T47D (cell line): ENCODE measurements at regions not wholly inside any gene's neighbourhood (a gene's known extent, or its start where the extent isn't known, plus 50 kb on each side); places are given as distances from the start of the nearest gene placed in this dataset.
A peak's percentile ranks its signal among the peaks of the same experiment; 100 is the strongest.
"Not testable (repeated sequence)": the region's sequence is repeated elsewhere in the genome, so short reads cannot be mapped to it uniquely, and the experiment has no call there.

Experiments used
- DNase-seq, 2 experiments: peaks; one replicate each; pipeline versions ENCODE4 v3.0.0 to v3.0.0-alpha.2; 2011 to 2012; ENCODE audit warnings: low read depth in 1 of 2, low spot score in 1 of 2
- JUND ChIP-seq: IDR thresholded peaks from 2 replicates; pipeline ENCODE4 v1.6.1; 2012; ENCODE audit warnings: low read depth
- in situ Hi-C: cut with HindIII; loops from 2 replicates; pipeline ENCODE4 v1.10.0; 2016; ENCODE audit warnings: low sequenced_read_pairs, low pct_unique_long_range_greater_than_20kb

- no peak for DNase-seq
- in situ Hi-C loops = no loop called here
- TF ChIP-seq JUND = no peak
Observed at GRCh38 chr5:164319161-164319560, 813.7 kb downstream of the MAT2B start.

- no peak for TF ChIP-seq JUND
- no peak for DNase-seq
- in situ Hi-C loops = no loop called here
Observed at GRCh38 chr5:164324239-164324638, 818.8 kb downstream of the MAT2B start.

- in situ Hi-C loops = no loop called here
- no peak for TF ChIP-seq JUND
Observed at GRCh38 chr5:164326219-164326618, 820.8 kb downstream of the MAT2B start.

DNA sequence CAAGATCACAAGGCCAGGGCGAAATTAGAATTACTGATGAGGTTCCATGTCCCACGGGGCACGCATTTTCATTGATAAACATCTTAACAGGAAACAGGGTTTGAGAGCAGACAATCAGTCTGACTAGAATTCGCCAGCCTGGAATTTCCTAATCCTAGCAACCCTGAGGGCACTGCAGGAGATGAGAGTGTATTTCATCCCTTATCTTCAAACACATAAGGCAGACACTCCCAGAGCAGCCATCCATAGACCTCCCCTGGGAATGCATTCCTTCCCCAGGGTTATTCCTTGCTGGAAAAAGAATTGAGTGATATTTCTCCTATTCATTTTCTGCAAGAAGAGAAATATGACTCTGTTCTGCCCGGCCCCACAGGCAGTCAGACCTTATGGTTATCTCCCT lies 821.7 kb downstream of the MAT2B start:
- in situ Hi-C loops = not testable (repeated sequence)
- peak in 1 of 2 experiments; percentile 44 for DNase-seq

More at GRCh38 chr5:164326219-164326618, 820.8 kb downstream of the MAT2B start:
- peak in 1 of 2 experiments; percentile 23 for DNase-seq

GRCh38 chr5:164332349-164333196 lies 827.2 kb downstream of the MAT2B start:
- no peak for TF ChIP-seq JUND
- no peak for DNase-seq
- in situ Hi-C loops = no loop called here

- DNase-seq = no peak
- in situ Hi-C loops = no loop called here
- TF ChIP-seq JUND = no peak
Observed at GRCh38 chr5:164335837-164336236, 830.4 kb downstream of the MAT2B start.

- DNase-seq = no peak
- in situ Hi-C loops = no loop called here
- TF ChIP-seq JUND = no peak
Observed at GRCh38 chr5:164336276-164336675, 830.9 kb downstream of the MAT2B start.

DNA sequence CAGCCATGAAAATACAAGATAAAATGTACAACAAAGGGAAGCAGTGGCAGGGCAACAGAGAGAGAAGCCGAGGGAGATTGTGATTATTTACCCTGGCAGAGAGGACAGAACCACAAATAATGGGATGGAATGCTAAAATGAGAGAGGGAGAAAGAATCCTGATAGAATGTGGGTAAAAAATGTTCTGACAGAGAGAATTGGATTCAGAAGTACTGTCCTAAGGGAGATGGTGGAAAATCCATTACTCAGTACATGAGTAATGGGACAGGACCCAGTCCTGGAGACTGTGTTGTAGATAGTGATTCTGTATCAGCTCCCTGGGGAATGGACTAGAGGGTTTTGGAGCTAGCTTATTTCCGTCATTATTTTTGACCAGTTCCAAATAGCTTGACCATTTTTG lies 831.5 kb downstream of the MAT2B start:
- no peak for TF ChIP-seq JUND
- no peak for DNase-seq
- in situ Hi-C loops = no loop called here

- peak in 1 of 2 experiments; percentile 44 for DNase-seq
- TF ChIP-seq JUND = no peak
- in situ Hi-C loops = no loop called here
Observed at GRCh38 chr5:164341056-164341619, 835.7 kb downstream of the MAT2B start.

DNA sequence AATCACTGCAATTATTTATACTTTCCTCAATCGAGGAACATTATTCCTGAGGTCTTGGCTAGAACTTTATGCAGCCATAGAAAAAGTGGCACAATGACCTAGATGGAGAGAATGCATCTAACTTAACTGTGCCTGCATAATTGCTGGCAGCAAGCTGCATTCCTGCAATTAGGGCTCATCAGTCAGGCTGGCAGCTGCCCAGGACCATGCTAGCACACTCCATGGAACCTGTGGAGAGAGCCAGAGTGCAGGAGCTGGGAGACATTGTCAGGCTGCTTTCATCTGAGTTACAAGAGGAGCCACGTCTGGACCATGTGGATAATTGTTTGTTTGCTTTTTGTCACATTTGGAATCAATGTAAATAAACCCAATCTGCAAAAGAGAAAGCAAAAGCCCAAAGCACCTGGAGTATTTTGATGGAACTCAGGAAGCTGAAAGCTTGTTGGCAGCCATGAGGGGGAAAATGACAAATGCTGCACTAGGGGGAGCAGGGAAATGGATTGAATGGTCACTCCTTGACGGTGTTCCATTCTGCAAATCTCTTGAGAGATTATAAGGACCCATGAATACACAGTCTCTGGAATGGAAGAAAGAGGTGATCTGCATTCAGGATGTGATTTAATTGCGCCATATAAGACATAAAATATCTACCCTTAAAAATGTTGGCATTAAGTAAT lies 839.9 kb downstream of the MAT2B start:
- peak in 1 of 2 experiments; percentile 22 for DNase-seq
- no peak for TF ChIP-seq JUND

GRCh38 chr5:164345853-164346252 lies 840.4 kb downstream of the MAT2B start:
- in situ Hi-C loops = no loop called here
- no peak for DNase-seq
- no peak for TF ChIP-seq JUND

More for the DNA sequence above, 839.9 kb downstream of the MAT2B start:
- in situ Hi-C loops = no loop called here

- DNase-seq = peak in 1 of 2 experiments; percentile 8
- no peak for TF ChIP-seq JUND
Observed at GRCh38 chr5:164346785-164347630, 841.6 kb downstream of the MAT2B start.

More at GRCh38 chr5:164346785-164347630, 841.6 kb downstream of the MAT2B start:
- in situ Hi-C loops = no loop called here
